ENCODE measurements at regions not wholly inside any gene's neighbourhood (a gene's known extent, or its start where the extent isn't known, plus 50 kb on each side); places are given as distances from the start of the nearest gene placed in this dataset.
A peak's percentile ranks its signal among the peaks of the same experiment; 100 is the strongest.
"Not testable (repeated sequence)": the region's sequence is repeated elsewhere in the genome, so short reads cannot be mapped to it uniquely, and the experiment has no call there.

DNA sequence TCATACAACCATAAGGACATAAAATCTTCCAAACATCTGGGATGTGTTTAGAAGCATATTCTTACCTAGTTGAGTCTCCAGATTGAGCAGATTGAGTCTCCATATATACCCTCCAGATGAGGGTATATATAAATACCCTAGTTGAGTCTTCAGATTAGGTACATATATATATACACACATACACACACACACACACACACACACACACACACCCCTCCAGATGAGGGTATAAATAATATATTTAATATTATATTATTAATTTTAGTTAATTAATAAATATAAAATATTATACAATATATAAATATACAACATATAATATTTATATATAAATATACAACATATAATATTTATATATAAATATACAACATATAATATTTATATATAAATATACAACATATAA lies 2219.1 kb downstream of the PCDH7 start:
- DNase-seq, result not testable (repeated sequence)

DNA sequence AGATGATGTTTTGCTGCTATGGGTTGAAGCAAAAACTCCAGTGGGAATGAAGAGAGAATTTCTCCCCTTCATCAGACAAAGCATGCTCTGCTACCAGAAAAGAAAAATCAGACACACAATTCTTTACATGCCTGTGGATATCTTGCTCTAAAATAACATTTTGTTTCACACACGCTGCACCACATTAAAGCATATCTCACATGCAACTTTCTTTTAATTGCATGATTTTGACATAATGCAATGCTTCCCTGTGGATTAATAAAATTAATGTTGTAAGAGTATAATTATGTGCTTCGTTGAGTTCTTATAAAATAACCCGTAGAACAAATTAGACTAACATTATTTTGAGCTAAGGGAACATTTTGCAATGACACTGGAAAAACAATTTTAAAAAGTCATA lies 2230.7 kb downstream of the PCDH7 start:
- no peak for DNase-seq

DNA sequence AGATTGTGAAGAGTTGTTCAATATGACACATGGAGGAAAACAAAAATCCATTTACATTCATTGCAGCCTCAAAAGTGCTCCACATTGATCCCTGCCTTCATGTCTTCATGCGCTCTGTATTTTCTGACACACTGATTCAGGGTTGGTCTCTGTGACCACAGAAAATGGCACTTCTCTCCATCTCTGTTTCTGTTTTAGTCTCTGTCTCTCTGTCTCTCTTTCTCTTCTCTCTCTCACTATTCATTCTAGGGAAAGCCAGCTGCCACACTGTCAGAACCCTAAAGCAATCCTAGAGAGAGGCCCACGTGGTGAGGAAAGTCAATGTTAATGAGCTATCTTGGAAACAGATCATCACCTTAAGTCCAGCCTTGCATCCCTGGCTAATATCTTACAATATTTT lies 2238.4 kb downstream of the PCDH7 start:
- DNase-seq, result no peak

DNA sequence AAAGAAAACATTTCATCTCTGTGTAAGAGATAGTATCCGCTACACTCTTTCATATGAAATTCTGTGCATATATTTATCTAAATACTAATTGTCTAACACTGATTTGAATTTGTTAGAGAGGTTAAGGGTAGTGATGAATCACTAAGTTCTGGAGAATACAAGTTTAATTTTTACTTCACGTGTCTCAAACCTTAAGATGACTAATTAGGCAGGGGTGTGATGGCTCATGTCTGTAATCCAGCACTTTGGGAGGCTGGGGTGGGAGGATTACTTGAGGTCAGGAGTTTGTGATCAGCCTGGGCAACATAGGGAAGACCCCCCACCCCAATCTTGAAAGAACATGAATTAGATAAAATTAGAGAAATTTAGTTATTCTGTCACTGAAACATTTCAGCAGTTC lies 2241.9 kb downstream of the PCDH7 start:
- DNase-seq, result no peak

DNA sequence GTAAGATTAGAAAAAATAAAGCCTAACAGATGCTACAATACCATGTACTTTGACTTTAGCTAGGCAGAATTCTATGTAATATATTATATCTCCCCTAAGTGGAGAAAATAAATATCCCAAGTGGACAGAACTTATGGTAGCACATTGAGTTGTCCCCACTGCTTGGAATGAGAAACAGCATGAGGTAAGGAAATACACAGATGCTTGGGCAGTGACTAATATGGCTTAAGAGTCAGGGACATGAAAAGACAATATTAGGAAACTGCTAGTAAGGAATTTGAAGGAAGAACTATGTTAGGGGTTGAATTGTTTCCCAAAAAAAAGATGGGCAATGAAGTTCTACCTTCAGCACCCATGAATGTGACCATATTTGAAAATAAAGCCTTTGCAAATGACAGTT lies 2265.1 kb downstream of the PCDH7 start:
- DNase-seq, result no peak

DNA sequence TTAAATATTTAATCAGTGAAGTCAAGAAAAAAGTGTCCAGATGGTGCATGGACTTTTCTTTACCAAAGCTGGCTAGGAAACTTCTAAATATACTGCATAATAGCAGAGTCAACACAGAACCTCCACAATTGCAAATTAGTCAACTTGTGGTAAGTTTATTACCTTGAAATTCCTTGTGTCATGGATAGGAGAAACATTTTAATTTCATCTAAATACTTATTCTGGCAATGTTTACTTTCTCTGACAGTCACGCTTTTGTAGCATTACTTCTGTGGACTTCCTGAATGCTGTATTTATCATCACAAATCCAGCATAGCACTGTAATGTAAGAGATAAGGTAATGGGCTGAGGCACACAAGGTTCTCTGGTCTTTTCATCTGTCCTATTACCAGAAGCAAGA lies 2266.1 kb downstream of the PCDH7 start:
- DNase-seq, result no peak

DNA sequence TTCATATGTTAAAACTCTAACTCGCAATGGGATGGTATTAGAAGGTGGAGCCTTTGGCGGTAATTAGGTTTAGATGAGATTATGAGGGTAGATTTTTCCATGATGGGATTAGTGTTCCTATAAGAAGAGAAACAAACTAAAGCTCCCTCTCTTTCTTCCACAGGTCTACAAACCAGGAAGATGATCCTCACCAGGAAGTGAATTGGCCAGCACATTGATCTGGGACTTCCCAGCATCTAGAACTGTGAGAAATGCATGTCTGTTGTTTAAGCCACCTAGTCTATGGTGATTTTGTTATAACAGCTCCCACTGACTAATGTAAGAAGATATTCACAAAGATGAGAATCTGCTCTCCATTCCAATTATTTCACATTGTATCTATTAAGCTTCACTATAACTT lies 2266.9 kb downstream of the PCDH7 start:
- DNase-seq, result no peak

DNA sequence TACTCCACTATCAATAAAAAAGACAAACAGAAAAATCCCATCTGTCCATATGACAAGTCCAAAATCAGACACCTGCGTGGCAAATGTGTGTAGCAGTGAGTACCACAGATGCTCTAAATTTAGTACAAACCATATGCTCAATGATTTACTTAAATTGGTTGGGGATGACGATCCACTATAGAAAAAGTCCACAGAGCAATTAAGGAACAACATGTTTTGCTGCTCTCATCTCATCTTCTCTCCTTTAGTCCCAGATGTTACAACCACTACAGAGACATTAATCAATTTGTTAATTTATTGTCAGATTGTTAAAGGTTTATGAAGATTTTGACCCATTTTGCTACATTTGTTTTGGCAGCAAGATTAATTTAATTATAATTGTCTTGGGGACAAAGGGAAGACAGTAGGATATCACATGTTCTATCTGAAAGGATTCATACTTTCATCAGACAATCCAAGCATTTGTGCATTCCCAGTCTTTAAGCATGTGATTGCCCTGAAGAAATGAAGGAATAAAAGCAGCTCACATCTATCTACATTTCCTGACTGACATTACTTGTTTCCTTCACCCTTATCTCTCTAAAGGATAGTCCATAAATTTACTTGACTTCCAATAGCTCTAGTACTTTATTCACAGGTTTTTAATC lies 2268.1 kb downstream of the PCDH7 start:
- no peak for DNase-seq

DNA sequence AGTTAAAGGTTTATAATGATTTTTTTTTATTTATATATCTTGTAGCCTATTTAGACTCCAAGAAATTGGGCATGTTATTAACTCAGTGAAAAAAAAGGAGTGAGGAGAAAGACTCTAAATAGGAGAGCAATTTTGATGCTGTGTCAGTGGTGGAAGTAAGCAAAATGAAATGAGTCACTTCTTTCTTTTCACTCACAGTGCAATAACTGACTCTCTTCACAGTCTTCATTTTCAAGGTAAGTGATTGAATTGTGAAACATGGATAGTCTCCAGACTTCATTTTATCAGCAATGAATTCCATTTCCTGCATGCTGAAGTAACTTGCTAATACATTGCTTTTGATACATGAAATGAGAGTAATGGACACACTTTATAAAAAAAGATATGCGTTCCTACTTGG lies 2271.5 kb downstream of the PCDH7 start:
- no peak for DNase-seq

DNA sequence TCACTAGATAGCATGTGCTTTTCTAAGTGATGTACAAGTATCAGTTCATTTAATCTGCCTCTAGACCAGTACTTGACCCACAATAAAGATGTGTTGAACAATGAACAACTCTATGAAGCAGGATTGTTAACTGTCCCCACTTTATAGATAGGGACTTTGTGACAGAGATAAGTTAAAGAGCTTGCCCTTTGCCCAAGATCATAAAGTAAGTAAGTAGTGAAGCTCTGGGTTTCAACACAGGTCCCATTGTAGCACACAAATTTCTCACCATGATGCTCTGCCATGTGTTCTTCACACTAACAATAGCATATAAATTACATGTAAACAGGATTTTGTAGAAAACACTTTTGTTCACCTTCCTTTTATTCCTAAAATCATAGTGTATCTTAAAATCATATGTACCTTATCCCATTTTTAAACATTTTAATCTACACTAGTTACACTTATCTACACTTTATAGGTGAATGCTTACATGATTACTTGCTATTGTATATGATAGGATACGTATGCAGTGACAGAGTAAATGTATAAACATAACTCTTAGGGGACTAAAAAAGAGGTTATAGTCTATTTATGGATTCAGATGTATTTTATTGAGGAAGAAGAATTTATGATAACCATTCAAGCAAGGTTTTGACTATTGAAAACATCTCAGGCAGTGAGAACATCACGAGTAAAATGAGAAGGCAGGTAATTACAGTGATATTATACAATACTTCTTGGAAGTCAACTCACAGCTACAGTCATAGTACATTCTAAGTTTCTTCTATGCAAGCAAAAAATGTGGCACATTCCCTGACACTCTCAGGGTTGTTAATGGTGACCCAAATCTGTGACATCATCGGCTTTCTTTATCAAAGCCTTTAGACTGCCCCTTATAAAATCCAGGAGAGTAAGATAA lies 2275.1 kb downstream of the PCDH7 start:
- no peak for DNase-seq

DNA sequence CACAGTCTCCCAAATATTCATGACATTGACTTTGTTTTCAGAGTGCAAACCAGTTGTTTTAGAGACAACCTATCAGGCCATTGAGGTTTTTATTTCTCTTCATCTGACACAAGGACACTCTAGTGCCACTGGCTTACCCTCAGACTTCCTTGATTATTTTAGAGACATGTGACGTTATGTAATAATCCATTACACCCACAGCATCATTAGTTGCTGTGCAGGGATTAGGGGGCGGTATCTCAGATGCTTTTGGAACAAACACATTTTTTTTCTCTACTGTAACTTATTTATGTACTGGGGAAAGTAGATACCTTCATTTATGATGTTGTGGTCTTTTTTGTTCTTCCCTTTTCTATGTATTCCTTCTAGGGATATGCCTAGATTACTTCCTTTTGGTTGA lies 2293.1 kb downstream of the PCDH7 start:
- DNase-seq, result no peak

DNA sequence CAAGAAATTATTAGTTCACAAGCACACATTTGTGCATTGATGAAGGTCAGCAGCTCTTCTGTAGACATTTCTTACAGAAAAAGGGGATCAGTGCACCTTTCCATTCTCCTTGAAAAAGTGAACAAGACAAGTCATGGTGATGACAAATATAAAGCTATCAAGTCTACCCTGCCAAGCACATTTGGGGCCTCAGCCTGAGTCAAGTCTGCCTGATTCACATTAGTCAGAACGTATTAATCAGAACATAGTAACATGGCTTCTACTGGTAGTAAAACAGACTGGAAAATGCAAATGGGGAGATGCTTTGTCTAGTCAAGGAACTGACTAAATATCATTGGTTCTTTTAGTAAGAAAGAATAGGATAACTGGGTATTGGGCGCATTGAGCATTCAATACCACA lies 2305.1 kb downstream of the PCDH7 start:
- no peak for DNase-seq

DNA sequence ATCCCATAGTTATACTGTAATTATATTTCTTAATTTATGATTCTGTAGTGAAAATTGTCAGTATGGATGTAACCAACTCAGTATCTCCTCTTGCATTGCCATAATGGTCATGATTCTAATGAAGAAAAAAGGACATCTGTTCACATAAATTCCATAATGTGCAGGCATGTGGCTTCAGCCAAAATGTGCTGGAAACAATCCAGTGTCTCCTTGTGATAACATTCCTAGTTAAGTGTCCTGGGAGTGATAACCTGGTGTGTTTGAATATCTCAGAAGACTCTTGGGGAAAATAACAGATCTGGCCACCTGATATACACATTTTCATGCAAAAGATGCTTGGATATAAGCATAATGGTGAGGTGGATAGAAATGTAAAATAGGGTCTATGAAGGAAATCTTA lies 2309.8 kb downstream of the PCDH7 start:
- no peak for DNase-seq

DNA sequence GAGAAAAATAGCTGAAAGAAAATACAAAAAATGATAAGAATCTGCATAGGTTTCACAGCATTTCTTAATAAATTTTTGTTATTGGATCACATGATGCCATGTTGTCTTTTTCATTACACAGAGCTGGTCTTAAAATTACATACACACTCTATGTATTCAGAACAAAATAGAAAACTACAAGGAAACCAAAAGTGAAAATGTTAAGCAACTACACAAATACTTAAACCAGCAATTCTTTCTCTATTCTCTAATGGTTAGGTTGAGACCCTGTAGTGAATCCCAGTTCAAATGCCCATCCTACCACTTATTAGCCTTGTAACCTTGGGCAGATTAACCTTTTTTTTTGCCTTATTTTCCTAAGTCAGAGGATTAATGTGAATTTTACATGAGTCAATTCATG lies 2311.2 kb downstream of the PCDH7 start:
- no peak for DNase-seq

DNA sequence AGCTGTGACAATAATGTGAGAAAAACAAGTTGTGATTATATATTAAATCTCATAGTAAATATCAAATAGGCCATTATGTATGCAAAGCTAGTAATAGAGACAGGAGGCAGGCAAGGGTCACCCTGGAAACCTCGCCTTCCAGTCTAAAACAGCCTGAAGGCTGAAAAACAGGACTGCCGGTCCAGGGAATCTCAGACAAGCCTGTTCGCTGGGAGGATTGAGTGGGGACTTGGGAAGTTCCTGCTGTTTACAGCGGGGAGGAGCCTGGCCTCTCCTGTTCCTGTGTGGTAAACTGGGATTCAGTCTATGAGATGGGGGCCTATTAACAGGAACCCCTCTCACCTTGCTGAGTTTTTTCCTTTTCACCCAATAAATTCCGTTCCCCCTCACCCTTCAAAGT lies 2317.3 kb downstream of the PCDH7 start:
- DNase-seq, result no peak

DNA sequence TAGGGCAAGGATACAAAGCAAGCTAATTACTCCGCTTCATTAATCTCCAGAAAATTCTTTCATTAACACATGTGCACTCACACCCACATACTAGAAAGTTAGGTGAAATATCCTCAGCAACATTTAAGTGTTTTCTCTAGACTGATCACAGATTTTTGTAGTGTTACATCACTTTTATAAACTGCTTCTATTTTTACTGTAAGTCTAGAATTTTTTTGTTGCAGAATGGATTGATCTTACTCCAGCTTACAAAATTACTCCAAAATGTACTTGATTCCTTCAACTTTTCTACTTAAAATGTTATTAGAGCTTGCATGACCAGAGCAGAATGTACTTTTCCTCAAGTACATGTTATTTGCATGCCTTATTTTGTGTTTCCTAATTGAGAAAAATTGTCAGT lies 2325.2 kb downstream of the PCDH7 start:
- no peak for DNase-seq

DNA sequence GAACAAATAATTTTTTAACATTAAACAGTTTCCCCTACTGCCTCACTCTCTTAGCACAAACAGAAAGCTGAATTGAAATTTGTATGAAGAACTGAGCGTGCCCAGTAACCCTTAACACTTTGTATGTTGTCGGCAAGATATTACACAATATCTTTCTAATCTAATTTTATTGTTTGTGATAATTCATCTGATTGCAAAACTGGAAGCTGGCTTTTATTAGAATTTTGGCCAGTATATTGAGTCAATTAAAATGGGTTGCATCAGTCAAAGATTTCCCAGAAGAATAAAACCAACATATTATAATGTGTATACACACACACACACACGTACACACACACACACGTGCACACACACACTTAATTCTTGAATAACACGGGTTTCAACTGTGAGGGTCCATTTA lies 2332.1 kb downstream of the PCDH7 start:
- no peak for DNase-seq

DNA sequence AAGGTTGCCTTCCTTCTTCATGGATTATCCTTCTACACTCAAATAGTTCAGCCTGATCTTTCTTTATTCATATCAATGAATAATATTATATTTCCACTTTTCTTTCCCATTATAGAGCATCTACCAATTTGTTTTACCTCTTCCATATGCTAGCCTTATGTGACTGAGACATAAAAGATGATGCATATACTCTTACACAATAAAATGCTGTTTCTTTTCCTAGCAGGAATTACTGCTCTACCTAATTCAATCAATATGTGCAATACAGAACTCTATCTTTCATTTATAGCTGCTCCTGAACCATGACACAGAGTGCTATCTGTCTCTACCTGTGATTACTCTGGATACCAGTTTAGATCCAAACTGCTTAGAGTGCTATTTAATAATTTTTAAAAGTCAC lies 2334.0 kb downstream of the PCDH7 start:
- DNase-seq, result no peak

DNA sequence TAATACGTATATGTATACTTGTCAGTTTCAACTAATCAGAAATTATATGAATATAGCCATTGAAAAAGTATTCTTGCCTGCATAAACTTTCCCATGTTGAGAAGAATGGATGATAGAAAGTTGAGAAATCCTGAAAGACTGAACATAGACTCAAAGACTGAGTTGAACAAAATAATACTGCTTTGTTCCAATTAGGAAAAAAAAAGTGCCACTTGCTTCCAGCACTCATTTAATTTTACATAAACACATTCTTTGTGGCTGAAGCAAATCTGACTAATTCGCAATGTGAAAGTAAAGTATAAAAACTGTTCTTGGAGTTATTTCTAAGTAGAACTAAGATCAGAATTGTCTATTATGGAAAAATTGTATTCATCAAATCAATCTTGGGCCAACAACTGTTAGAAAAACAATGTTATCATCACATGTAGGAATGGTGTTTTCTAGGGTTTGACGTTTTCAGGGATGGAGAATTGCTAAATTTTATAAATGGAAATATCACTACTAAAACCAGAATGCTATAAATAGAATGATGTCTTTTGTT lies 2334.6 kb downstream of the PCDH7 start:
- no peak for DNase-seq

DNA sequence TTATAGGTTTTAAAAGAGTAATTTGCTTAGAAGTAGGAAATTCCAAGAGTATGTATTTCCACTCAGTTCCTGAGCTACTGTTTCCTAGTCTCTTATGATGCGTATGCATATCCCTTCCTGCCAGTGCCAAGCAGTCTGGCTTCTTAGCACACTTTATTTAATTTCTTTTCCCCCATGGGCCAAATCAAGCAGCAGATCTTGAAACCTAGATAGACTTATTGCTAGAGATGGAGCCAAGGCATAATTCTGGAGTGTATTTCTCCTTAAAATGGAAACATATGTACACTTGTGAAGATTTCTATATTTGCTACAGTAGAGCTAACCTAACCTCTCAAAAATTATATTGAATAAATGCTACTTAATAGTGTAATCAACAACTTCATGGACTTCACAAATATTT lies 2337.6 kb downstream of the PCDH7 start:
- no peak for DNase-seq

DNA sequence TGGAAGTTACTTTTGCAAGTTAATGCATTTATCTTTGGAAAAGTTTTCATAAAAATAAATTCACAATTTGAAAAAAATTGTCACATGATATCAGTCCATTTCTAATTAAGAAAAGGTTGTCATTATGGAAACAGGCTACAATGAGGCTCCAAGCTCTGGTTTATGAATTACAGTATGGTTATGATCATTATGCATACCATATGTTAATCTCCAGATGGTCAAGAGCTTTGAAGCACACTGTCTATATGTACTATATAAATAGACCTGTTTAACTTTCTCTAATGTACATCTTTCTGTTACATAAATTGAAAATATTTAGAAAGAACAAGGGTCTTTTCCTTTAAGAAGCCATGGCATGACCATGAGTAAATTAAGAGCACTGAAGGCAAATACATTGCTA lies 2338.8 kb downstream of the PCDH7 start:
- DNase-seq, result no peak

DNA sequence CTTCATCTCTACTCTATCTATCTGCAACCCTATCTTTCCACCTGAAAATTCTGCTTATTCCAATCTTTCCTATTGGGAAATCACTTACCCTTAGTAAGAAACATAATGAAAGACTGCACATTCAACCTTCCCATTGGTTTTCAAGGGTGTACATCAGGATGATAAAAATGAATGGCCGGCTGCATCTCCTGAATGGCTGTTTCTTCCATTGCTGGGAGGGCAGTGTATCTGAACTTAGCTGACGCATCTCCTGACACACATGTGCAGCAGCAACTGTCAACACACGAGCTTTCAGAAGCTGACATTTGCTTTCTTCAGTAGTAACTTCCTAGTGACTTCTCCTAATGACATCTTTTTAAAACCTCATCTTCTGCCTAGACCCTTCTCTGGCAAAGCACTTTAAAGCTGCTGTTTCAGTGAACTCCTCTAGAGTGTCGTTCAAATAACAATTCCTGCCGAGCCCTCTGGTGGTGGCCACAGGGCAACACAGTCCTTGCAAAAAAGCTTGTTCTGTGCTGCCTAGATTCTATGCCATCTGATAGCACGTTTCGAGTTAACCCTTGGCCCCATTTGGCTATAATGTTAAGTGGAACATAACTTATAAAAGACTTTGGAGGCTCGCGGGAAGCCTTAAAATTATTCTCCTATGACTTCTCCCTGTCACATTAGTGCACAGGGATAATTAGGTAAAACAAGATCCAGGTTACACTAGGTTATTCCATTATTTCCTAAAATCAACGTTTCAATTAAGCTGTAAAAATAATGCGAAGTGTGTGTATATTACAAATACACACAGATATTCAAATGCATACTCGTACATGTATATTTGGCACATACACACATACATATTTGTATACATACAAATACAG lies 2340.7 kb downstream of the PCDH7 start:
- peak; percentile 4 for DNase-seq

DNA sequence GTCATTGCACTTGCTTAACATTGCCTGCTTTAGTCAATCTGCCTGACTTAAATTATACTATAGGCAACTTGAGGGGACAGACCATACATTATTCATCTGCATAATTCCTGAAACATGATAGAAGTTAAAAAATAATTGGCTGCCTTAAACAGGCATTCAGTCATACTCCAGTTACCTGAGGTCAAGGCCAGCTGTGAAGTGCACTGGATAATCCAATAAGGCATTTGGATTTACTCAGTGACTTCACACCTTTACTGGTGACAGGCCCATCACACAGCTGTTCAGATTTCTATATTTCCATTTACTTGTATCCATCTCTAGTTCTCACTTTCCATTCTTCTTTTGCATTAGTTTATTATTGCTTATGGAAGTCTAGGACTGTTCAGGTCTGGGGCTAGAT lies 2341.6 kb downstream of the PCDH7 start:
- DNase-seq, result no peak

Measured in NCI-H2171 treated with DMSO at 0.1 percent for 48 hours (cell line).